Vagina (tissue), 2 donors: ENCODE measurements at regions not wholly inside any gene's neighbourhood (a gene's known extent, or its start where the extent isn't known, plus 50 kb on each side); places are given as distances from the start of the nearest gene placed in this dataset.

Source experiments
- DNase-seq, 2 donors: peaks; one replicate each; pipeline ENCODE4 v3.0.0-alpha.2; 2017; ENCODE audit errors: extremely low spot score in 2 of 2
- H3K27ac ChIP-seq: fragments of 200-600 bp; sonication (generic); one replicate; pipeline ENCODE4 v1.5.1; 2019
- H3K27me3 ChIP-seq: fragments of 200-600 bp; sonication (generic); one replicate; pipeline ENCODE4 v1.5.1; 2019
- H3K36me3 ChIP-seq, 2 donors: fragments of 200-600 bp; sonication (generic); one replicate each; pipeline ENCODE4 v1.5.1; 2017 to 2019
- H3K4me1 ChIP-seq: fragments of 200-600 bp; sonication (generic); one replicate; pipeline ENCODE4 v1.5.1; 2019
- H3K4me3 ChIP-seq, 2 donors: fragments of 200-600 bp; sonication (generic); 1 replicate in 1 of 2; 2 replicates in 1 of 2; pipeline ENCODE4 v1.5.1; 2016 to 2019
- H3K9me3 ChIP-seq: fragments of 200-600 bp; sonication (generic); one replicate; pipeline ENCODE4 v1.5.1; 2019
- POLR2A ChIP-seq, 2 donors: fragments of 450-650 bp; IDR thresholded peaks; one replicate each; pipeline ENCODE4 v1.6.1; 2017; ENCODE audit warnings: antibody characterized with exemption in 2 of 2, mild to moderate bottlenecking in 2 of 2, moderate library complexity in 2 of 2
- POLR2AphosphoS5 ChIP-seq, 2 donors: sonication (generic); formaldehyde crosslinking; IDR thresholded peaks; one replicate each; pipeline ENCODE4 v1.9.0; 2017; ENCODE audit warnings: antibody characterized with exemption in 2 of 2, mild to moderate bottlenecking in 2 of 2, low read depth in 1 of 2; ENCODE audit not compliant: insufficient read depth in 1 of 2
- intact Hi-C: fragments of 100-400 bp; cut with DNase I; formaldehyde crosslinking; loops from one replicate; pipeline ENCODE4 v1.15.1; 2023
- TF ChIP-seq, protein P1 (sequence below), 3 experiments: fragments of 450-650 bp in 2 of 3; fragments of 200-600 bp in 1 of 3; sonication (generic) in 1 of 3; IDR thresholded peaks; one replicate each; pipeline ENCODE4 v1.5.1; 2017 to 2019; ENCODE audit warnings: antibody characterized with exemption in 3 of 3, mild to moderate bottlenecking in 2 of 3, moderate library complexity in 2 of 3

DNA sequence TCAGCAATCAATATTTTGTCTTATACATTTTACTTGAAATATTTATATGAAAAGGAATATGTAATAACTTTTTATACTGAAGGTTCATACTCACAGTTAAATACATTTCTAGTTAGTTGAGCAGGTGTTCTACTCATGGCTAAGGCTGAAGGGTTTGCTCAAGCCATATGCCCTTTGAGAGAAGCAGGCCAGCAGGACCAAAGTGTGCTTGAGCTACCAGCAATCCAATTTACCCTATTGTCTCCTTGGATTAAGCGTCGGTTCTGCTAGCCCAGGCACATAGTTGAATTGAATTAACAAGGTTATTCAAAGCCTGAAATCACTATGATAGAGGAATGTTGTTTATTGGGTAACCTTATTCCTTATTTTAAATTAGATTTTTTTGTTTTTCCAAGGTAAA is 151.5 kb upstream of the BACE2 start:
- no peak for DNase-seq
- no peak overlapping the region for H3K4me3 ChIP-seq
- no peaks in the 10 kb centered on the region for H3K27me3 ChIP-seq
- intact Hi-C loops, result no loop called here
- TF ChIP-seq POLR2A (IDR thresholded peaks at IDR 0.05) (no peak), POLR2AphosphoS5 (IDR thresholded peaks at IDR 0.05; ENCODE audit: insufficient read depth in 1 of 2, low read depth in 1 of 2) (no peak)
- TF ChIP-seq, protein P1, sequence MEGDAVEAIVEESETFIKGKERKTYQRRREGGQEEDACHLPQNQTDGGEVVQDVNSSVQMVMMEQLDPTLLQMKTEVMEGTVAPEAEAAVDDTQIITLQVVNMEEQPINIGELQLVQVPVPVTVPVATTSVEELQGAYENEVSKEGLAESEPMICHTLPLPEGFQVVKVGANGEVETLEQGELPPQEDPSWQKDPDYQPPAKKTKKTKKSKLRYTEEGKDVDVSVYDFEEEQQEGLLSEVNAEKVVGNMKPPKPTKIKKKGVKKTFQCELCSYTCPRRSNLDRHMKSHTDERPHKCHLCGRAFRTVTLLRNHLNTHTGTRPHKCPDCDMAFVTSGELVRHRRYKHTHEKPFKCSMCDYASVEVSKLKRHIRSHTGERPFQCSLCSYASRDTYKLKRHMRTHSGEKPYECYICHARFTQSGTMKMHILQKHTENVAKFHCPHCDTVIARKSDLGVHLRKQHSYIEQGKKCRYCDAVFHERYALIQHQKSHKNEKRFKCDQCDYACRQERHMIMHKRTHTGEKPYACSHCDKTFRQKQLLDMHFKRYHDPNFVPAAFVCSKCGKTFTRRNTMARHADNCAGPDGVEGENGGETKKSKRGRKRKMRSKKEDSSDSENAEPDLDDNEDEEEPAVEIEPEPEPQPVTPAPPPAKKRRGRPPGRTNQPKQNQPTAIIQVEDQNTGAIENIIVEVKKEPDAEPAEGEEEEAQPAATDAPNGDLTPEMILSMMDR (IDR thresholded peaks at IDR 0.05), result no peak
- H3K27ac ChIP-seq, result no peak overlapping the region
- H3K36me3 ChIP-seq, result no peaks in the 10 kb centered on the region
- no peaks in the 10 kb centered on the region for H3K9me3 ChIP-seq
- H3K4me1 ChIP-seq, result no peaks in the 10 kb centered on the region

DNA sequence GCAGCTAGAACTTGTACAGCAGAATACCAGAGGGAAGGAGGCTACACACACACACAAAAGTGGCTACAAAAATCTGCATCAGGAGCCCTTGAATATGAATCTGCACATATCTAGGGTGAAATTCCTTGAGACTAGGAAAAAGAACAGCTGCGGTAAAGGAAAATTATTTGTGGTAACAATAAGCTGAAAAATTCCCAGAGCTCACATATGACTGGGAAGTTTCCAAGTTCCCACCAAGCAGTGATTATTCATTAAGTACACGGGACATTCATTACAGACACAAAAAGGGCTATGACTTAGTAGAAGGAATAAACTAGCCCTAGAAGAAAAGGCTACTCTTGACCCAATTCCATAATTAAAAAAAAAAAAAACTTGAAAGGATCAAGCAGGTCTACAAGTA is 149.5 kb upstream of the BACE2 start:
- no peak for DNase-seq
- no peaks in the 10 kb centered on the region for H3K9me3 ChIP-seq
- TF ChIP-seq, protein P1 (IDR thresholded peaks at IDR 0.05), result no peak
- TF ChIP-seq POLR2A (IDR thresholded peaks at IDR 0.05) (no peak), POLR2AphosphoS5 (IDR thresholded peaks at IDR 0.05; ENCODE audit: insufficient read depth in 1 of 2, low read depth in 1 of 2) (no peak)
- no peak overlapping the region for H3K4me3 ChIP-seq
- no peaks in the 10 kb centered on the region for H3K36me3 ChIP-seq
- H3K27ac ChIP-seq, result no peak overlapping the region
- no peaks in the 10 kb centered on the region for H3K27me3 ChIP-seq
- intact Hi-C loops, result no loop called here
- H3K4me1 ChIP-seq, result no peaks in the 10 kb centered on the region

DNA sequence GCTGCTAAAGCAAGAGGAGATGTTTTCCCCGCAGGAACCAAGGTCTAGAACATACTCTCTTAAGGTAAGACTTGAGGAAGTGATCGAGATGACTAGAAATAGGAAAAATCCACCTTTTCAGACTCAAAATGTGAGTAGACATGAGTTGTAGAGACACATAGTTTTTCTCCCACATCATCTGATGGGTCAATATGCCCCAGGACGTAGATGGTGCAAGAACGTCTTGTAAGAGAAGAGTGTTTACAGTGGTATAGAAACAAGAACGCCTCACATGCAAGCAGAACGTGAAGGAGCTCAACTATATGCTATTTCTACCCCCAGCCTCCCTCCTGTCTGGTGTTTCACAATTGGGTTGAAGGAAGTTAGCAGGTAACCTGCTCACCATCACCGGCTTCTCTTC is 144.0 kb upstream of the BACE2 start:
- DNase-seq, result no peak
- intact Hi-C loops, result no loop called here
- TF ChIP-seq, protein P1 (IDR thresholded peaks at IDR 0.05), result no peak
- TF ChIP-seq POLR2AphosphoS5 (IDR thresholded peaks at IDR 0.05; ENCODE audit: insufficient read depth in 1 of 2, low read depth in 1 of 2) (no peak), POLR2A (IDR thresholded peaks at IDR 0.05) (no peak)
- Histone ChIP-seq H3K27ac (no peak overlapping the region), H3K4me3 (no peak overlapping the region), H3K9me3 (no peaks in the 10 kb centered on the region), H3K36me3 (no peaks in the 10 kb centered on the region), H3K4me1 (no peaks in the 10 kb centered on the region), H3K27me3 (no peaks in the 10 kb centered on the region)

DNA sequence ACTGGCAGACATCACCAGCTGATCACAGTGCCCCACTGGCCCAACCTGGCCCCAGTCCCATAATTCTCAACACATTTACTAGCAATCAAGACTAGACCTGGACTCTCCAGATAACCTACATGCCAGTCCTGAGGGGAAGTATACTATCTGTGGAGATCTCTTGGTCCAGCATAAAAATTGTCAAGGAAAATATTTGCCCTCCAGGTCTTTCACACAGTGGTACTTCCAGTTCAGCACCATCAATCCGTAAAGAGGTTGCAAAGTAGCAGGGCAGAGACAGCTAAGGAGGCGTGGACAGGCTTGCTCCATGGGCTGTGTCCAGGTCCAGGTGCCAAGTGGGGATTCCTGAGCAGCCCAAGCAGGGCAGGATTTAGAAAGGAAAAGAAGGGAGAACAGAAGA is 143.6 kb upstream of the BACE2 start:
- Histone ChIP-seq H3K4me3 (no peak overlapping the region), H3K36me3 (no peaks in the 10 kb centered on the region), H3K4me1 (no peaks in the 10 kb centered on the region), H3K9me3 (no peaks in the 10 kb centered on the region), H3K27me3 (no peaks in the 10 kb centered on the region), H3K27ac (no peak overlapping the region)
- intact Hi-C loops, result no loop called here
- no peak for DNase-seq
- TF ChIP-seq, protein P1 (IDR thresholded peaks at IDR 0.05), result no peak
- TF ChIP-seq POLR2A (IDR thresholded peaks at IDR 0.05), result no peak

DNA sequence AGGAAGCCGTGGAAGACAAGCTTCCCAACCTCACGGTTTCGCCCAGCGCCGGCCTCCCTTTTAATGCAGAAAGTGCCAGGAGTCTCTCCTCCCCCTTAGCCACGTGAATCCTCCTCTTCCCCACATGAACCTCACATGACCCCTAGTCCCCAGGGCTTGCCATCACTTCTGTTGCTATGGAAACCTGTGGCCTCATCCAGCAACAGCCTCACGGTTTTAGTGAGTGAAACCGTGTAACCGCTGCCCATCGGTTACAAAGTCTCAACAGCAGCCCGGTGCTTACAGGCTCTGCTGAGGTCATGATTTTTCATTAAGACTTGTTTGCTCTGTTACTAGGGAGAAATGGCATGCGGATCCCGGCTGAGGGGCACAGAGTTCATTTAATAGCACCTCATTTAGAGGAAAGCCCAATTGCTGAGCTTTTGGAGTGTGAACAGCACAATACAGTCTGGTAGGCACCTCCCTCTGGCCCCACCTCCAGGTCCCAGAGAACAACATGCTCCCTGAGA is 143.2 kb upstream of the BACE2 start:
- DNase-seq, result no peak
- H3K27me3 ChIP-seq, result no peaks in the 10 kb centered on the region
- TF ChIP-seq POLR2AphosphoS5 (IDR thresholded peaks at IDR 0.05; ENCODE audit: insufficient read depth in 1 of 2, low read depth in 1 of 2) (no peak), POLR2A (IDR thresholded peaks at IDR 0.05) (no peak)
- TF ChIP-seq, protein P1 (IDR thresholded peaks at IDR 0.05), result no peak
- intact Hi-C loops, result no loop called here
- H3K4me3 ChIP-seq, result no peak overlapping the region
- no peaks in the 10 kb centered on the region for H3K9me3 ChIP-seq
- no peak overlapping the region for H3K27ac ChIP-seq
- no peaks in the 10 kb centered on the region for H3K4me1 ChIP-seq
- H3K36me3 ChIP-seq, result no peaks in the 10 kb centered on the region
